ENCODE measurements at regions not wholly inside any gene's neighbourhood (a gene's known extent, or its start where the extent isn't known, plus 50 kb on each side); places are given as distances from the start of the nearest gene placed in this dataset.
"Not testable (repeated sequence)": the region's sequence is repeated elsewhere in the genome, so short reads cannot be mapped to it uniquely, and the experiment has no call there.

GRCh38 chr5:72649449-72649848 lies 142.2 kb upstream of the ZNF366 start:
- DNase-seq, result no peak

GRCh38 chr5:72648480-72648879 lies 141.3 kb upstream of the ZNF366 start:
- DNase-seq, result no peak

- DNase-seq, result no peak
Measured at GRCh38 chr5:72647806-72648205, 140.6 kb upstream of the ZNF366 start.

- no peak for DNase-seq
Measured at GRCh38 chr5:72646246-72646866, 139.1 kb upstream of the ZNF366 start.

GRCh38 chr5:72645064-72645846 lies 138.0 kb upstream of the ZNF366 start:
- no peak for DNase-seq

- no peak for DNase-seq
Measured at GRCh38 chr5:72644296-72644695, 137.1 kb upstream of the ZNF366 start.

GRCh38 chr5:72641164-72641563 lies 134.0 kb upstream of the ZNF366 start:
- no peak for DNase-seq

- no peak for DNase-seq
Measured at GRCh38 chr5:72637058-72637457, 129.8 kb upstream of the ZNF366 start.

- DNase-seq, result not testable (repeated sequence)
Measured at GRCh38 chr5:72636565-72636964, 129.4 kb upstream of the ZNF366 start.

- no peak for DNase-seq
Measured at GRCh38 chr5:72634444-72634843, 127.2 kb upstream of the ZNF366 start.

GRCh38 chr5:72633649-72634048 lies 126.4 kb upstream of the ZNF366 start:
- no peak for DNase-seq

- DNase-seq, result no peak
Measured at GRCh38 chr5:72633041-72633445, 125.8 kb upstream of the ZNF366 start.

GRCh38 chr5:72630721-72631120 lies 123.5 kb upstream of the ZNF366 start:
- DNase-seq, result no peak

- no peak for DNase-seq
Measured at GRCh38 chr5:72630081-72630480, 122.9 kb upstream of the ZNF366 start.

GRCh38 chr5:72628771-72629371 lies 121.7 kb upstream of the ZNF366 start:
- no peak for DNase-seq

- no peak for DNase-seq
Measured at GRCh38 chr5:72625332-72625731, 118.1 kb upstream of the ZNF366 start.

- DNase-seq, result no peak
Measured at GRCh38 chr5:72624641-72625236, 117.5 kb upstream of the ZNF366 start.

- DNase-seq, result no peak
Measured at GRCh38 chr5:72623936-72624335, 116.7 kb upstream of the ZNF366 start.

GRCh38 chr5:72623323-72623722 lies 116.1 kb upstream of the ZNF366 start:
- DNase-seq, result no peak

GRCh38 chr5:72622170-72622760 lies 115.1 kb upstream of the ZNF366 start:
- no peak for DNase-seq

GRCh38 chr5:72621576-72621975 lies 114.4 kb upstream of the ZNF366 start:
- DNase-seq, result no peak

- DNase-seq, result no peak
Measured at GRCh38 chr5:72619677-72620076, 112.5 kb upstream of the ZNF366 start.

- DNase-seq, result no peak
Measured at GRCh38 chr5:72619251-72619650, 112.0 kb upstream of the ZNF366 start.
